Ascending aorta (tissue), 2 donors: ENCODE measurements at regions not wholly inside any gene's neighbourhood (a gene's known extent, or its start where the extent isn't known, plus 50 kb on each side); places are given as distances from the start of the nearest gene placed in this dataset.

Experiments
- DNase-seq, 2 donors: peaks; one replicate each; pipeline ENCODE4 v3.0.0-alpha.2; 2019; ENCODE audit warnings: low spot score in 2 of 2
- H3K27ac ChIP-seq, 2 donors: fragments of 200-600 bp; sonication (generic); one replicate each; pipeline ENCODE4 v1.5.1; 2016 to 2017; ENCODE audit warnings: mild to moderate bottlenecking in 1 of 2
- H3K27me3 ChIP-seq: fragments of 200-600 bp; sonication (generic); one replicate; pipeline ENCODE4 v1.5.1; 2017
- H3K36me3 ChIP-seq, 2 donors: fragments of 200-600 bp; sonication (generic); one replicate each; pipeline ENCODE4 v1.5.1; 2016
- H3K4me1 ChIP-seq, 2 donors: fragments of 200-600 bp; sonication (generic); one replicate each; pipeline ENCODE4 v1.5.1; 2016 to 2017; ENCODE audit warnings: mild to moderate bottlenecking in 1 of 2
- H3K4me3 ChIP-seq, 2 donors: fragments of 200-600 bp; sonication (generic); one replicate each; pipeline ENCODE4 v1.5.1; 2016 to 2017; ENCODE audit warnings: mild to moderate bottlenecking in 1 of 2
- H3K9me3 ChIP-seq, 2 donors: fragments of 200-600 bp; sonication (generic); one replicate each; pipeline ENCODE4 v1.5.1; 2016
- CTCF ChIP-seq, 3 experiments: fragments of 200-600 bp in 2 of 3; fragments of 450-650 bp in 1 of 3; sonication (generic) in 2 of 3; IDR thresholded peaks; one replicate each; pipeline ENCODE4 v1.5.1; 2016 to 2019; ENCODE audit warnings: antibody characterized with exemption in 3 of 3, mild to moderate bottlenecking in 1 of 3, moderate library complexity in 1 of 3
- intact Hi-C: fragments of 100-400 bp; cut with DNase I; formaldehyde crosslinking; loops from one replicate; pipeline ENCODE4 v1.15.1; 2023

GRCh38 chr1:38644092-38644491 lies 215.5 kb downstream of the RRAGC start:
- no peaks in the 10 kb centered on the region for H3K27me3 ChIP-seq
- no peaks in the 10 kb centered on the region for H3K4me1 ChIP-seq
- H3K9me3 ChIP-seq = no peaks in the 10 kb centered on the region
- DNase-seq = no peak
- H3K36me3 ChIP-seq = no peaks in the 10 kb centered on the region
- intact Hi-C loops = no loop called here
- no peak for TF ChIP-seq CTCF (IDR thresholded peaks at IDR 0.05)
- no peak overlapping the region for H3K27ac ChIP-seq
- H3K4me3 ChIP-seq = no peak overlapping the region

- no peaks in the 10 kb centered on the region for H3K27me3 ChIP-seq
- no peak for DNase-seq
- intact Hi-C loops = no loop called here
- H3K36me3 ChIP-seq = no peaks in the 10 kb centered on the region
- no peak for TF ChIP-seq CTCF (IDR thresholded peaks at IDR 0.05)
- no peak overlapping the region for H3K27ac ChIP-seq
- no peaks in the 10 kb centered on the region for H3K4me1 ChIP-seq
- no peak overlapping the region for H3K4me3 ChIP-seq
- no peaks in the 10 kb centered on the region for H3K9me3 ChIP-seq
Measured at GRCh38 chr1:38641661-38642060, 217.9 kb downstream of the RRAGC start.

GRCh38 chr1:38640371-38640770 lies 219.2 kb downstream of the RRAGC start:
- Histone ChIP-seq H3K4me3 (no peak overlapping the region), H3K27ac (no peak overlapping the region), H3K27me3 (no peaks in the 10 kb centered on the region), H3K9me3 (no peaks in the 10 kb centered on the region), H3K36me3 (no peaks in the 10 kb centered on the region), H3K4me1 (no peaks in the 10 kb centered on the region)
- intact Hi-C loops = no loop called here
- TF ChIP-seq CTCF (IDR thresholded peaks at IDR 0.05) = no peak
- DNase-seq = no peak

GRCh38 chr1:38628241-38628640 lies 231.3 kb downstream of the RRAGC start:
- H3K36me3 ChIP-seq = no peaks in the 10 kb centered on the region
- DNase-seq = no peak
- intact Hi-C loops = no loop called here
- no peaks in the 10 kb centered on the region for H3K27me3 ChIP-seq
- H3K4me3 ChIP-seq = no peak overlapping the region
- peaks cover 0 to 5% of the 10 kb centered on the region in 2 donors for H3K9me3 ChIP-seq
- TF ChIP-seq CTCF (IDR thresholded peaks at IDR 0.05) = no peak
- H3K4me1 ChIP-seq = no peaks in the 10 kb centered on the region
- no peak overlapping the region for H3K27ac ChIP-seq

GRCh38 chr1:38625939-38626338 lies 233.6 kb downstream of the RRAGC start:
- no peak overlapping the region for H3K27ac ChIP-seq
- peaks cover 0 to 5% of the 10 kb centered on the region in 2 donors for H3K9me3 ChIP-seq
- no peak for DNase-seq
- H3K4me1 ChIP-seq = no peaks in the 10 kb centered on the region
- no peak for TF ChIP-seq CTCF (IDR thresholded peaks at IDR 0.05)
- H3K4me3 ChIP-seq = no peak overlapping the region
- intact Hi-C loops = no loop called here
- no peaks in the 10 kb centered on the region for H3K36me3 ChIP-seq
- no peaks in the 10 kb centered on the region for H3K27me3 ChIP-seq

GRCh38 chr1:38624336-38625039 lies 235.1 kb downstream of the RRAGC start:
- Histone ChIP-seq H3K27me3 (no peaks in the 10 kb centered on the region), H3K36me3 (no peaks in the 10 kb centered on the region), H3K4me3 (no peak overlapping the region), H3K9me3 (no peaks in the 10 kb centered on the region), H3K27ac (no peak overlapping the region), H3K4me1 (no peaks in the 10 kb centered on the region)
- no peak for TF ChIP-seq CTCF (IDR thresholded peaks at IDR 0.05)
- intact Hi-C loops = no loop called here
- DNase-seq = no peak
